Kidney tubule cell (primary cell): ENCODE measurements at regions not wholly inside any gene's neighbourhood (a gene's known extent, or its start where the extent isn't known, plus 50 kb on each side); places are given as distances from the start of the nearest gene placed in this dataset.
"Not testable (repeated sequence)": the region's sequence is repeated elsewhere in the genome, so short reads cannot be mapped to it uniquely, and the experiment has no call there.

Experiments used
- DNase-seq: peaks from one replicate; pipeline ENCODE4 v3.0.0-alpha.2; 2018; ENCODE audit warnings: low spot score

- DNase-seq = peak; percentile 46
Measured at GRCh38 chr5:72760259-72760658, 56.2 kb upstream of the TNPO1 start.

DNA sequence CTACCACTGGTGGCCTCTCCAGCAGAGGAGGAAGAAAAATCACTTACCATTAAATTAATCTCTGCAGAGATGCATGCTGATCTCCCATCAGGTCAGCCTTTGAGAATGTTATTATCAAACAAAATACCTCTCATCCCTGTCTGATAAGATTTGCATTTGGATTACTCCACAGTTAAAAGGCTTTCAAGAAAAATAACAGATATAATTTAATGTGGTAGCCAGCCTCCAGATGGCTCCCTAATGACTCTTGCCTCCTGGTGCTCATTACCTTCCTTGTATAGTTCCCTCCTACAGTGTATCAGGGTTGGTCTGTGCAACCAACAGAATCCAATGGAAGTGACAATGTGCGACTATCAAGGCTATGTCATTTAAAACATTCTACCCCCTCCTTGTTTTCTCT, 63.6 kb upstream of the TNPO1 start:
- no peak for DNase-seq

- DNase-seq = no peak
Measured at GRCh38 chr5:72749362-72749997, 67.0 kb upstream of the TNPO1 start.

DNA sequence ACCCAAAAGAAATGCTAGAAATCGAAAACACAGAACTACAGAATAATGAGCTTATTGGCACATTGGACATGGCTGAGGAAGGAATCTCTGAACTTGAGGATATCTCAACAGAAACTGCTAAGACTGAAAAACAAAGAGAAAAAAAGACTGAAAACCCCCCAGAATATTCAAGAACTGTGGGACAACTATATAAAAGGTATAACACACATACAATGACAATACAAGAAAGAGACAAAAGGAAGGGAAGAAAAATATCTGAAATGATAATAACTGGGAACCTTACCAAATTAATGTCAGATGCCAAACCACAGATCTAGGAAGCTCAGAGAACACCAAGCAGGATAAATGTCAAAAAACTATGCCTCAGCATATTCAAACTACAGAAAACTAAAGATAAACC, 68.6 kb upstream of the TNPO1 start:
- DNase-seq = no peak

DNA sequence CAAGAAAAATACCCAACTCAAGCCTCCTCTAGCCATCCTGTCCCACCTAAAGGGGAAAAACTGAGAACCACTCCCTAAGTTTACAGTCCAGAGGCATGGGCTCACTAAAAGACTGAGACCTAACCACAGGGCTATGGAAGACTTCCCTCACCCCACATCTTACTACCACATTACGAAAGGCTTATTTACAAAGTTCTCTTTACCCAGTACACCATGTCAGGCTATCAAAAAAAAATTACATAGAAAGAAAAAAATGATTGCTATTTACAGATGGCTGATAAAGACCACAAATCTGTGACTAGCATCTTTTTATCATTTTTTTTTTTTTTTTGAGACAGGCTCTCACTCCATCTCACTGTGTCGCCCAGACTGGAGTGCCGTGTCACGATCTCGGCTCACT, 69.7 kb upstream of the TNPO1 start:
- DNase-seq = no peak

DNA sequence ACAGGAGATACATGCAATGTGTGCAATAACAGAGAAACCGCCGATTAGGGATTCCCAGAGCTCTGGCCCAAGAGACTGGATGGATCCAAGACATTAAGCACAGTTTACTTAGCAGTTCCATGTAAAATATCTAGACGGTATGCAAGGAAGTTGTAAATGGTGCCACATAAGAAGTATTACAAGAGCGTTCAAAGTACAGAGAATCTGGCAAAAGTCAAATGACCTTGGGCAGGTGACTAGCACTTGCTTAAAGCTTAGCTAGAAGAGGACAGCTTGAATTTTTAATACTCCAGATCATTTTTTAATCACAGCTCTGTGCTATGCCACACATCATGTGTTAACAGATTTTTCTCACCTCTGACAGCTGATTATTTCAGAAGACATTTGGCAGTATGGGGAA, 72.3 kb upstream of the TNPO1 start:
- no peak for DNase-seq

DNA sequence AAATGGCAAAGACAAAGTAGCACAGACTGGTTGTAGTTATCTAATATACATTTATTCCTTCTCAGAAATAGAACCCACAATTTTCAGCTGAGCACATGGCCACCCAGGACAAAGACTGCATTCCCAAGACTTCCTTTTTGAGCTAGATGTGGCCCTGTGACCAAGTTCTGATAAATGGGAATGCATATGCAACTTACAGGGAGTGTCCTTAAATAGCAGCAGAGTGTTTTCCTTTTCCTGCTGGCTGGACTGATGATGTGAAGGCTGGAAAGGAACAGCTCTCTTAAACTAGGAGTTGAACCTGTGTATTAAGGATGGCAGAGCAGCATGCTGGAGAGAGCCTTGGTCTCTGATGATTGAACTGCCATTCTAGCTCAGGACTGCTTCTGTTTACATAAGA, 74.7 kb upstream of the TNPO1 start:
- DNase-seq = no peak

DNA sequence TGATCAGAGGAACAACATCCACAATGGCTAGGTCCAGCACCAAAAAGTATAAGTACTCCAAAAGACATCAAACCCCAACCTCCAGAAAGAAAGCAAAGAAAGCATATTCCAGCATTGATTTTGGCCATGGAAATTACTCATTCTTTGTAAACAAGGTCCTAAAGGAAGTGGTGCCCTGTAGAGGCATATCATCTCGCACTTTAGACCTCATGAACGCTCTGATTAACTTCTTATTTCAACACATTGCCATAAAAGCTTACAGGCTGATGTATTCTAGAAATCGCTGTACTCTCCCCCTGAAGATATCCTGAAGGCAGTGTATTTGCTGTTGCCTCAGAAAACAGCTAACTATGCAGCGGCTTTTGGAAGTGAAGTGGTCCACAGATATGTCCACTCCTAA, 82.7 kb upstream of the TNPO1 start:
- DNase-seq = no peak

GRCh38 chr5:72723581-72723980, 92.9 kb upstream of the TNPO1 start:
- DNase-seq = peak; percentile 54

GRCh38 chr5:72722792-72723452, 93.5 kb upstream of the TNPO1 start:
- DNase-seq = peak; percentile 5

DNA sequence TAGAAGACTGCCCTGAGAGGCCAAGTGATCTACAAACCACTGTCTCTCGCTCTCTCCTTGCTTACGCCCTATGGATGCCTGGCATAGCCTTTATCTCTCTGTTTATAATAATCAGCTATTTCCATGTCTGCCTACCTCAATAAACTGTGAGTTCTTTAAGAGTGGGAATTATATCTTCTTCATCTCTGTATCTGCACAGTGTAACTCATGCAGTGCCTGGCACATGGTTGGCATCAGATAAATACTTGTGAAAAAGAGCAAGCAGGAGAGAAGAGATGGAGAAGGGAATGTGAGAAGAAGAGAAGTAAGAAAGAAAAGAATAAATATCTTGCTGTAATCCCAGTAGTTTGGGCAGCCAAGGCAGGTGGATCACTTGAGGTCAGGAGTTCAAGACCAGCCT, 94.6 kb upstream of the TNPO1 start:
- no peak for DNase-seq

GRCh38 chr5:72720205-72720604, 96.3 kb upstream of the TNPO1 start:
- DNase-seq = no peak

DNA sequence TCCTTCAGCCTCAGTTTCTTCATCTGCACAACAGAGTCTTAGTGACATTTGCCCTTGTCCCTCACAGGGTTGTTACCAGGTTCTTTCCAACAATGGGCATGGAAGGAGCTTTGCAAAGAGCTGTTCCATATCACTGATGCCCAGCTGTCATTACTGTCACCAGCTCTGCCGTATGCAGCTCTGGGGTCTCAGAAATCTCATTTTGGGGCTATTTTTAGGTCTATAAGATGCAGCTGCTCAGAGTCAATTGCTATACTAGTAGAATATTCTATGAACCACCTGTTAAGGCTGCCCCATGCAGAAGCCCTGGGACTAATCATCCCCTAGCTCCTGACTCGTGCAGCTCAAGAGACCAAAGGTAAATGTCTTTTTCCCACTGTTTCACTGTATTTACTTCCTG, 105.1 kb upstream of the TNPO1 start:
- DNase-seq = no peak

GRCh38 chr5:72709341-72709740, 107.1 kb upstream of the TNPO1 start:
- DNase-seq = no peak

- no peak for DNase-seq
Measured at GRCh38 chr5:72705178-72705577, 111.3 kb upstream of the TNPO1 start.

GRCh38 chr5:72703876-72704275, 112.6 kb upstream of the TNPO1 start:
- no peak for DNase-seq

- no peak for DNase-seq
Measured at GRCh38 chr5:72702881-72703434, 113.5 kb upstream of the TNPO1 start.

DNA sequence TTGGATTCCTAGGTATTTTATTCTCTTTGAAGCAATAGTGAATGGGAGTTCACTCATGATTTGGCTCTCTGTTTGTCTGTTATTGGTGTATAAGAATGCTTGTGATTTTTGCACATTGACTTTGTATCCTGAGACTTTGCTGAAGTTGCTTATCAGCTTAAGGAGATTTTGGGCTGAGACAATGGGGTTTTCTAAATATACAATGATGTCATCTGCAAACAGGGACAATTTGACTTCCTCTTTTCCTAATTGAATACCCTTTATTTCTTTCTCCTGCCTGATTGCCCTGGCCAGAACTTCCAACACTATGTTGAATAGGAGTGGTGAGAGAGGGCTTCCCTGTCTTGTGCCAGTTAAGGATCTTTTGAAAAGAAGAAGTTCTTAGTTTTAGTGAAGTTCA, 114.4 kb upstream of the TNPO1 start:
- not testable (repeated sequence) for DNase-seq

- DNase-seq = no peak
Measured at GRCh38 chr5:72698481-72698880, 118.0 kb upstream of the TNPO1 start.

GRCh38 chr5:72697622-72698021, 118.8 kb upstream of the TNPO1 start:
- no peak for DNase-seq

- no peak for DNase-seq
Measured at GRCh38 chr5:72695659-72696058, 120.8 kb upstream of the TNPO1 start.

GRCh38 chr5:72694856-72695255, 121.6 kb upstream of the TNPO1 start:
- DNase-seq = no peak

- DNase-seq = no peak
Measured at GRCh38 chr5:72693546-72694205, 122.8 kb upstream of the TNPO1 start.
